ENCODE measurements at regions not wholly inside any gene's neighbourhood (a gene's known extent, or its start where the extent isn't known, plus 50 kb on each side); places are given as distances from the start of the nearest gene placed in this dataset.

DNA sequence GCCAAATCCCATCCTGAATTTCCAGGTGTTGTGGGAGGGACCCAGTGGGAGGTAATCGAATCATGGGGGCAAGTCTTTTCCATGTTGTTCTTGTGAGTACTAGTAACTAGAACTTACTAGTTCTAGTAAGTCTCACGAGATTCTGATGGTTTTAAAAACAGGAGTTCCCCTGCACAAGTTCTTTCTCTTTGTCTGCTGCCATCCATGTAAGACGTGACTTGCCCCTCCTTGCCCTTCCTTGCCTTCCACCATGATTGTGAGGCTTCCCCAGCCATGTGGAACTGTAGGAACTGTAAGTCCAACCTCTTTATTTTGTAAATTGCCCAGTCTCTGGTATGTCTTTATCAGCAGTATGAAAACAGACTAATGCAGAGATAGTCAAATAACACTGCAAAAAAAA is 122.7 kb upstream of the BEND6 start:
- Histone ChIP-seq H3K4me1 (peaks cover 15% of the 10 kb centered on the region; the same call in 2 of the 3 replicates), H3K4me2 (no peak overlapping the region), H3K9me3 (no peaks in the 10 kb centered on the region), H3K4me3 (no peak overlapping the region), H3K27ac (no peak overlapping the region)
- CTCF ChIA-PET = no interaction called here
- TF ChIP-seq KDM1A (IDR thresholded peaks at IDR 0.05; ENCODE audit: low read depth) (no peak), NFE2L2 (conservative IDR thresholded peaks at IDR 0.05; ENCODE audit: low read length) (no peak), HOXA7 (CRISPR knock-in tag; IDR thresholded peaks at IDR 0.05) (no peak), ATOH8 (CRISPR knock-in tag; IDR thresholded peaks at IDR 0.05; ENCODE audit: low read depth) (no peak), BCL3 (IDR thresholded peaks at IDR 0.05) (no peak), JUN (IDR thresholded peaks at IDR 0.05) (no peak), HEYL (CRISPR knock-in tag; IDR thresholded peaks at IDR 0.05) (no peak), MYC (IDR thresholded peaks at IDR 0.05; ENCODE audit: borderline replicate concordance, low read length) (no peak), MAFK (IDR thresholded peaks at IDR 0.05; ENCODE audit: partially characterized antibody) (no peak), NPAS2 (CRISPR knock-in tag; IDR thresholded peaks at IDR 0.05; ENCODE audit: borderline replicate concordance) (no peak), CHD4 (IDR thresholded peaks at IDR 0.05; ENCODE audit: borderline replicate concordance) (no peak), TP53 (CRISPR knock-in tag; IDR thresholded peaks at IDR 0.05) (no peak), USF2 (IDR thresholded peaks at IDR 0.05) (no peak), POLR2AphosphoS2 (conservative IDR thresholded peaks at IDR 0.05; ENCODE audit: low read length) (no peak), CHD2 (IDR thresholded peaks at IDR 0.05; ENCODE audit: low read length, partially characterized antibody) (no peak), ZNF302 (CRISPR knock-in tag; IDR thresholded peaks at IDR 0.05) (no peak), CBX8 (IDR thresholded peaks at IDR 0.05) (no peak)
- TF ChIP-seq, protein P1, sequence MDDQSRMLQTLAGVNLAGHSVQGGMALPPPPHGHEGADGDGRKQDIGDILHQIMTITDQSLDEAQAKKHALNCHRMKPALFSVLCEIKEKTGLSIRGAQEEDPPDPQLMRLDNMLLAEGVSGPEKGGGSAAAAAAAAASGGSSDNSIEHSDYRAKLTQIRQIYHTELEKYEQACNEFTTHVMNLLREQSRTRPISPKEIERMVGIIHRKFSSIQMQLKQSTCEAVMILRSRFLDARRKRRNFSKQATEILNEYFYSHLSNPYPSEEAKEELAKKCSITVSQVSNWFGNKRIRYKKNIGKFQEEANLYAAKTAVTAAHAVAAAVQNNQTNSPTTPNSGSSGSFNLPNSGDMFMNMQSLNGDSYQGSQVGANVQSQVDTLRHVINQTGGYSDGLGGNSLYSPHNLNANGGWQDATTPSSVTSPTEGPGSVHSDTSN (IDR thresholded peaks at IDR 0.05) = no peak
- TF ChIP-seq, protein P2, sequence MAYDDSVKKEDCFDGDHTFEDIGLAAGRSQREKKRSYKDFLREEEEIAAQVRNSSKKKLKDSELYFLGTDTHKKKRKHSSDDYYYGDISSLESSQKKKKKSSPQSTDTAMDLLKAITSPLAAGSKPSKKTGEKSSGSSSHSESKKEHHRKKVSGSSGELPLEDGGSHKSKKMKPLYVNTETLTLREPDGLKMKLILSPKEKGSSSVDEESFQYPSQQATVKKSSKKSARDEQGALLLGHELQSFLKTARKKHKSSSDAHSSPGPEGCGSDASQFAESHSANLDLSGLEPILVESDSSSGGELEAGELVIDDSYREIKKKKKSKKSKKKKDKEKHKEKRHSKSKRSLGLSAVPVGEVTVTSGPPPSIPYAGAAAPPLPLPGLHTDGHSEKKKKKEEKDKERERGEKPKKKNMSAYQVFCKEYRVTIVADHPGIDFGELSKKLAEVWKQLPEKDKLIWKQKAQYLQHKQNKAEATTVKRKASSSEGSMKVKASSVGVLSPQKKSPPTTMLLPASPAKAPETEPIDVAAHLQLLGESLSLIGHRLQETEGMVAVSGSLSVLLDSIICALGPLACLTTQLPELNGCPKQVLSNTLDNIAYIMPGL (CRISPR knock-in tag; IDR thresholded peaks at IDR 0.05; ENCODE audit: borderline replicate concordance) = no peak
- ATAC-seq = no peak
- POLR2A ChIA-PET = no interaction called here
- FAIRE-seq = no peak
- 85% methylated on average over 3 of the region's 3 CpGs for WGBS (ENCODE audit: missing lambda C conversion rate)
- no peak for DNase-seq (ENCODE audit: low read depth in 1 of 2, low spot score in 1 of 2)

DNA sequence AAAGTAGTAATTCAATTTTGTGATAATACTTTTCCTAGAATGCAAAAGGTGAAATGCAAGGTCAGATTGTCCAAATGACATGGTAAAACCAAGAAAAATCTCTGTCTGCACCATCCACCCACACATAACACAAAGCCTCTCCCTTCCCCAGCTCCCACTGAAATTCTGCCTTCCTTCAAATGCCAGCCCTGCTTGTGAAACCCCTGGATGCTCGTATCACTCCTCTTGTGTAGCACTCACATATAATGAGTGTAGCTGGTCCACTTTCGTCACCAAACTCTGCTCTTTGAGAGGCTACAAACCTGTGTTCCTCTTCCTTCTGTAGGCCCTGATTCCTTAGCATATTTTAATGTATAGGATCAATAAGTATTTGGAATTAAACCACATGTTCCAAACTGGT is 123.6 kb upstream of the BEND6 start:
- Histone ChIP-seq H3K4me3 (no peak overlapping the region), H3K9me3 (no peaks in the 10 kb centered on the region), H3K4me1 (peaks cover 12% of the 10 kb centered on the region; the same call in 2 of the 3 replicates), H3K27ac (no peak overlapping the region), H3K4me2 (no peak overlapping the region)
- no peak for ATAC-seq
- no peak for FAIRE-seq
- ChIA-PET CTCF (no interaction called here), POLR2A (no interaction called here)
- WGBS (ENCODE audit: missing lambda C conversion rate) = 94% methylated on average over 2 of the region's 2 CpGs
- DNase-seq (ENCODE audit: low read depth in 1 of 2, low spot score in 1 of 2) = no peak
- TF ChIP-seq HDAC2 (IDR thresholded peaks at IDR 0.05) (no peak), TP53 (CRISPR knock-in tag; IDR thresholded peaks at IDR 0.05) (no peak), MAFK (IDR thresholded peaks at IDR 0.05; ENCODE audit: partially characterized antibody) (no peak), ZNF302 (CRISPR knock-in tag; IDR thresholded peaks at IDR 0.05) (no peak), HOXA7 (CRISPR knock-in tag; IDR thresholded peaks at IDR 0.05) (no peak), FOSB (CRISPR knock-in tag; IDR thresholded peaks at IDR 0.05) (no peak), CBX8 (IDR thresholded peaks at IDR 0.05) (no peak)
